GM21723 (cell line): ENCODE measurements at regions not wholly inside any gene's neighbourhood (a gene's known extent, or its start where the extent isn't known, plus 50 kb on each side); places are given as distances from the start of the nearest gene placed in this dataset.

ENCODE experiments used
- ATAC-seq: cut with Tn5 transposase; IDR thresholded peaks from one replicate; pipeline ENCODE4 v1.9.1; 2021; ENCODE audit warnings: mild to moderate bottlenecking, moderate library complexity; ENCODE audit not compliant: unreplicated experiment

GRCh38 chr7:12779947-12780346 lies 92.5 kb downstream of the ARL4A start:
- ATAC-seq: no peak

- no peak for ATAC-seq
Observed at GRCh38 chr7:12783421-12784095, 96.1 kb downstream of the ARL4A start.

- no peak for ATAC-seq
Observed at GRCh38 chr7:12785473-12785872, 98.0 kb downstream of the ARL4A start.

- no peak for ATAC-seq
Observed at GRCh38 chr7:12786494-12786893, 99.1 kb downstream of the ARL4A start.

- no peak for ATAC-seq
Observed at GRCh38 chr7:12788171-12788570, 100.7 kb downstream of the ARL4A start.

- no peak for ATAC-seq
Observed at GRCh38 chr7:12788591-12788990, 101.2 kb downstream of the ARL4A start.

GRCh38 chr7:12794722-12795302 lies 107.4 kb downstream of the ARL4A start:
- ATAC-seq: no peak

GRCh38 chr7:12796397-12797127 lies 109.1 kb downstream of the ARL4A start:
- ATAC-seq: no peak

GRCh38 chr7:12800486-12800885 lies 113.1 kb downstream of the ARL4A start:
- ATAC-seq: no peak

- no peak for ATAC-seq
Observed at GRCh38 chr7:12801107-12801506, 113.7 kb downstream of the ARL4A start.

- ATAC-seq: no peak
Observed at GRCh38 chr7:12802070-12802469, 114.6 kb downstream of the ARL4A start.

- no peak for ATAC-seq
Observed at GRCh38 chr7:12803542-12803941, 116.1 kb downstream of the ARL4A start.

- ATAC-seq: no peak
Observed at GRCh38 chr7:12805518-12805928, 118.1 kb downstream of the ARL4A start.

- ATAC-seq: no peak
Observed at GRCh38 chr7:12805957-12806356, 118.5 kb downstream of the ARL4A start.

GRCh38 chr7:12809476-12809875 lies 122.0 kb downstream of the ARL4A start:
- ATAC-seq: no peak

GRCh38 chr7:12812111-12812510 lies 124.7 kb downstream of the ARL4A start:
- no peak for ATAC-seq

- ATAC-seq: no peak
Observed at GRCh38 chr7:12814107-12814506, 126.7 kb downstream of the ARL4A start.

- ATAC-seq: no peak
Observed at GRCh38 chr7:12814828-12815227, 127.4 kb downstream of the ARL4A start.

GRCh38 chr7:12815426-12815825 lies 128.0 kb downstream of the ARL4A start:
- no peak for ATAC-seq

- ATAC-seq: no peak
Observed at GRCh38 chr7:12815871-12816270, 128.4 kb downstream of the ARL4A start.

- no peak for ATAC-seq
Observed at GRCh38 chr7:12820777-12821176, 133.3 kb downstream of the ARL4A start.

- ATAC-seq: no peak
Observed at GRCh38 chr7:12821746-12822145, 134.3 kb downstream of the ARL4A start.
